ENCODE measurements at regions not wholly inside any gene's neighbourhood (a gene's known extent, or its start where the extent isn't known, plus 50 kb on each side); places are given as distances from the start of the nearest gene placed in this dataset.
A peak's percentile ranks its signal among the peaks of the same experiment; 100 is the strongest.
"Not testable (repeated sequence)": the region's sequence is repeated elsewhere in the genome, so short reads cannot be mapped to it uniquely, and the experiment has no call there.

GRCh38 chr3:198147993-198148392 lies 188.0 kb downstream of the LMLN start:
- DNase-seq, result not testable (repeated sequence)

- not testable (repeated sequence) for DNase-seq
Observed at GRCh38 chr3:198149904-198150303, 189.9 kb downstream of the LMLN start.

- DNase-seq, result not testable (repeated sequence)
Observed at GRCh38 chr3:198151867-198152266, 191.8 kb downstream of the LMLN start.

GRCh38 chr3:198155771-198156170 lies 195.8 kb downstream of the LMLN start:
- DNase-seq, result not testable (repeated sequence)

GRCh38 chr3:198157231-198157868 lies 197.3 kb downstream of the LMLN start:
- not testable (repeated sequence) for DNase-seq

GRCh38 chr3:198158007-198158406 lies 198.0 kb downstream of the LMLN start:
- not testable (repeated sequence) for DNase-seq

- peak; percentile 52 to 67 for DNase-seq
Observed at GRCh38 chr3:198167339-198168039, 207.5 kb downstream of the LMLN start.

GRCh38 chr3:198170781-198171180 lies 210.8 kb downstream of the LMLN start:
- DNase-seq, result not testable (repeated sequence)

GRCh38 chr3:198173080-198173479 lies 213.1 kb downstream of the LMLN start:
- DNase-seq, result not testable (repeated sequence)

GRCh38 chr3:198173929-198174574 lies 214.0 kb downstream of the LMLN start:
- not testable (repeated sequence) for DNase-seq
